H1 (cell line): ENCODE measurements at regions not wholly inside any gene's neighbourhood (a gene's known extent, or its start where the extent isn't known, plus 50 kb on each side); places are given as distances from the start of the nearest gene placed in this dataset.

Experiments used
- CTCF ChIA-PET: fragments of 300-600 bp; sonication (Branson Sonifier 250); formaldehyde crosslinking; loops from one replicate; lab custom pipeline; 2021; ENCODE audit not compliant: partially characterized antibody; lab: Charles Lee
- POLR2A ChIA-PET: fragments of 300-600 bp; sonication (Branson Sonifier 250); formaldehyde crosslinking; loops from one replicate; lab custom pipeline; 2021; ENCODE audit warnings: inconsistent platforms; ENCODE audit not compliant: partially characterized antibody; lab: Charles Lee
- DNase-seq, 2 experiments: peaks; one replicate each; pipeline versions ENCODE4 v3.0.0 to v3.0.0-alpha.2; 2010 to 2022; ENCODE audit warnings: low spot score in 2 of 2, low read depth in 1 of 2, mixed read lengths in 1 of 2
- FAIRE-seq: peaks from 2 replicates; lab custom pipeline; 2011; peaks lifted over from hg19 to GRCh38; lab: Jason Lieb, UNC
- H2AFZ ChIP-seq: 2 replicates; pipeline ENCODE4 v1.8.1; 2012; ENCODE audit warnings: low read length, inconsistent platforms
- H2AK5ac ChIP-seq: 2 replicates; pipeline ENCODE4 v1.6.1; 2013; ENCODE audit warnings: low read depth, low read length
- H2BK120ac ChIP-seq: replicated peaks from 2 replicates; pipeline ENCODE3; 2013; ENCODE audit warnings: low read depth, low read length, inconsistent platforms
- H2BK12ac ChIP-seq: 2 replicates; pipeline ENCODE4 v1.6.1; 2013; ENCODE audit warnings: low read depth, low read length
- H2BK15ac ChIP-seq: 2 replicates; pipeline ENCODE4 v1.6.1; 2013; ENCODE audit warnings: low read length
- H2BK20ac ChIP-seq: 2 replicates; pipeline ENCODE4 v1.6.1; 2013; ENCODE audit warnings: low read length
- H2BK5ac ChIP-seq: 2 replicates; pipeline ENCODE4 v1.6.1; 2013; ENCODE audit warnings: low read depth, low read length
- H3K14ac ChIP-seq: 2 replicates; pipeline ENCODE4 v1.6.1; 2013; ENCODE audit warnings: inconsistent platforms; ENCODE audit not compliant: insufficient read length
- H3K18ac ChIP-seq: 2 replicates; pipeline ENCODE4 v1.6.1; 2013; ENCODE audit warnings: low read length; ENCODE audit errors: extremely low read depth
- H3K23ac ChIP-seq: 2 replicates; pipeline ENCODE4 v1.6.1; 2013; ENCODE audit warnings: inconsistent platforms; ENCODE audit not compliant: insufficient read length
- H3K23me2 ChIP-seq: 2 replicates; pipeline ENCODE4 v1.6.1; 2013; ENCODE audit warnings: low read depth, low read length
- H3K27ac ChIP-seq: 2 replicates; pipeline ENCODE4 v1.6.1; 2011; ENCODE audit warnings: low read depth, low read length, inconsistent platforms
- H3K27me3 ChIP-seq, 4 experiments: replicated peaks in 1 of 4; 1 replicate in 1 of 4; 2 replicates in 3 of 4; pipeline versions ENCODE4 v1.6.1 to v1.8.1; 2011 to 2013; ENCODE audit warnings: low read length in 3 of 4, mild to moderate bottlenecking in 3 of 4, inconsistent platforms in 2 of 4, mixed read lengths in 2 of 4, moderate library complexity in 1 of 4; ENCODE audit not compliant: control insufficient read depth in 3 of 4, insufficient read depth in 3 of 4; ENCODE audit errors: extremely low read depth in 1 of 4
- H3K36me3 ChIP-seq, 4 experiments: 2 replicates each; pipeline versions ENCODE4 v1.6.1 to v1.8.1; 2011 to 2013; ENCODE audit warnings: mild to moderate bottlenecking in 4 of 4, low read length in 3 of 4, moderate library complexity in 2 of 4, control low read depth in 1 of 4, inconsistent platforms in 1 of 4; ENCODE audit not compliant: insufficient read depth in 4 of 4, control insufficient read depth in 2 of 4
- H3K4ac ChIP-seq: replicated peaks from 2 replicates; pipeline ENCODE3; 2013; ENCODE audit warnings: low read length, low read depth, mixed read lengths, inconsistent platforms; ENCODE audit not compliant: insufficient read length
- H3K4me1 ChIP-seq, 4 experiments: replicated peaks in 1 of 4; 1 replicate in 1 of 4; 2 replicates in 3 of 4; pipeline versions ENCODE4 v1.6.1 to v1.8.1; 2011 to 2013; ENCODE audit warnings: low read length in 3 of 4, inconsistent platforms in 2 of 4, mixed read lengths in 1 of 4; ENCODE audit not compliant: insufficient read depth in 4 of 4, control insufficient read depth in 3 of 4
- H3K4me2 ChIP-seq, 2 experiments: 2 replicates each; pipeline versions ENCODE4 v1.6.1 to v1.8.1; 2011 to 2013; ENCODE audit warnings: low read depth in 2 of 2, low read length in 2 of 2, control low read depth in 1 of 2, inconsistent platforms in 1 of 2, mild to moderate bottlenecking in 1 of 2; ENCODE audit not compliant: insufficient read depth in 1 of 2
- H3K4me3 ChIP-seq, 4 experiments: fragments of 200-600, 300-600 bp in 1 of 4; sonication (generic), shearing (Covaris generic), sonication (Bioruptor Twin) in 1 of 4; 2 replicates each; pipeline versions ENCODE4 v1.5.1 to v1.8.1; 2011 to 2016; ENCODE audit warnings: low read length in 4 of 4, low read depth in 3 of 4, control low read depth in 2 of 4, inconsistent platforms in 2 of 4, mild to moderate bottlenecking in 2 of 4, mixed read lengths in 1 of 4, moderate library complexity in 1 of 4; ENCODE audit not compliant: insufficient read depth in 2 of 4; ENCODE audit errors: extremely low read depth in 1 of 4
- H3K56ac ChIP-seq: replicated peaks from 2 replicates; pipeline ENCODE3; 2013; ENCODE audit warnings: low read depth, mild to moderate bottlenecking, mixed read lengths, low read length, inconsistent platforms; ENCODE audit not compliant: insufficient read length
- H3K79me1 ChIP-seq: 2 replicates; pipeline ENCODE4 v1.6.1; 2013; ENCODE audit warnings: low read depth, low read length, control low read depth
- H3K79me2 ChIP-seq, 2 experiments: 2 replicates each; pipeline versions ENCODE4 v1.6.1 to v1.8.1; 2012 to 2013; ENCODE audit warnings: low read length in 2 of 2, mild to moderate bottlenecking in 2 of 2, inconsistent platforms in 1 of 2; ENCODE audit not compliant: insufficient read depth in 2 of 2, control insufficient read depth in 1 of 2
- H3K9ac ChIP-seq, 4 experiments: replicated peaks in 1 of 4; 1 replicate in 1 of 4; 2 replicates in 3 of 4; pipeline versions ENCODE4 v1.6.1 to v1.8.1; 2011 to 2013; ENCODE audit warnings: low read depth in 3 of 4, low read length in 3 of 4, control low read depth in 2 of 4, mild to moderate bottlenecking in 2 of 4, moderate library complexity in 2 of 4, inconsistent platforms in 1 of 4; ENCODE audit errors: extremely low read depth in 1 of 4
- H3K9me3 ChIP-seq, 2 experiments: 2 replicates each; pipeline versions ENCODE4 v1.6.1 to v1.8.1; 2012 to 2013; ENCODE audit warnings: mild to moderate bottlenecking in 2 of 2, moderate library complexity in 2 of 2, control low read depth in 1 of 2, inconsistent platforms in 1 of 2, low read depth in 1 of 2, low read length in 1 of 2, mixed read lengths in 1 of 2; ENCODE audit not compliant: insufficient read depth in 2 of 2
- H4K20me1 ChIP-seq, 2 experiments: replicated peaks in 1 of 2; 2 replicates each; pipeline versions ENCODE3 to v1.8.1; 2011 to 2013; ENCODE audit warnings: inconsistent platforms in 2 of 2, low read length in 2 of 2, mild to moderate bottlenecking in 1 of 2; ENCODE audit not compliant: insufficient read depth in 2 of 2, control insufficient read depth in 1 of 2
- H4K5ac ChIP-seq: 2 replicates; pipeline ENCODE4 v1.6.1; 2013; ENCODE audit warnings: low read length, low read depth, mixed read lengths, inconsistent platforms; ENCODE audit not compliant: insufficient read length
- H4K8ac ChIP-seq: 2 replicates; pipeline ENCODE4 v1.8.0; 2013; ENCODE audit warnings: mild to moderate bottlenecking, moderate library complexity, low read length, inconsistent platforms; ENCODE audit not compliant: insufficient read depth; ENCODE audit errors: extremely low read depth
- H4K91ac ChIP-seq: replicated peaks from 2 replicates; pipeline ENCODE3; 2013; ENCODE audit warnings: low read length, mixed read lengths, inconsistent platforms; ENCODE audit not compliant: insufficient read length
- EZH2 ChIP-seq: fragments of 200-600 bp; sonication (generic); IDR thresholded peaks from 2 replicates; pipeline ENCODE4 v1.7.1; 2012; ENCODE audit warnings: low read depth, mild to moderate bottlenecking, moderate library complexity, low read length, inconsistent platforms; ENCODE audit not compliant: severe bottlenecking
- MAFK ChIP-seq: IDR thresholded peaks from 2 replicates; pipeline ENCODE4 v1.6.1; 2012; ENCODE audit warnings: low read depth, mild to moderate bottlenecking, improper control_type of control experiment, low read length
- WGBS, 2 experiments: shearing (Covaris generic) in 1 of 2; methylation state at CpG; one replicate each; pipeline versions ENCODE4 v1.1.6 to v1.1.7; 2013 to 2015; ENCODE audit warnings: low lambda C conversion rate in 2 of 2, mixed read lengths in 2 of 2, inconsistent platforms in 1 of 2, low coverage in 1 of 2, missing lambda C conversion rate in 1 of 2; ENCODE audit not compliant: insufficient replicate concordance in 2 of 2, insufficient coverage in 1 of 2, insufficient read length in 1 of 2; ENCODE audit errors: extremely low coverage in 1 of 2, missing lambda C conversion rate in 1 of 2; 5-methylcytosine and 5-hydroxymethylcytosine counted together

GRCh38 chr16:6267682-6268081, 1065.0 kb upstream of the RBFOX1 start:
- Histone ChIP-seq H3K9me3 (no peaks in the 10 kb centered on the region), H2AK5ac (no peak overlapping the region), H3K4me3 (no peak overlapping the region), H3K23me2 (no peaks in the 10 kb centered on the region), H2BK12ac (no peak overlapping the region), H2BK20ac (no peak overlapping the region), H3K27me3 (no peaks in the 10 kb centered on the region), H3K56ac (no peak overlapping the region), H4K5ac (no peak overlapping the region), H4K8ac (no peak overlapping the region), H2BK15ac (no peak overlapping the region), H2AFZ (no peak overlapping the region), H2BK120ac (no peak overlapping the region), H3K36me3 (no peaks in the 10 kb centered on the region), H3K79me2 (no peaks in the 10 kb centered on the region)
- ChIA-PET CTCF (interaction anchor here (0.6 to 1.7 kb wide), 4 partner anchors 12 to 232 kb away, joined by 3 to 5 read pairs (median 3); no protein-coding TSS in a partner anchor), POLR2A (interaction anchor here (0.9 kb wide), 1 partner anchor 38 kb away, joined by 3 read pairs; no protein-coding TSS in a partner anchor)
- FAIRE-seq (no peak), DNase-seq (no peak)
- 77% methylated on average over 3 of the region's 3 CpGs; no CpG with 5 or more reads in 1 of the 2 experiments for WGBS, 2 experiments
- TF ChIP-seq EZH2 (no peak), MAFK (peak; percentile 49; the same call in 1 of the 2 replicates)
- TF ChIP-seq, all 59 proteins: peak for 1
- Histone ChIP-seq H3K4me1 (peaks cover 0 to 5% (median 1%) of the 10 kb centered on the region in 4 experiments; a peak in 2 of 7 replicates), H3K9ac (no peak overlapping the region), H4K20me1 (no peaks in the 10 kb centered on the region), H3K27ac (no peak overlapping the region), H4K91ac (no peak overlapping the region), H3K23ac (no peak overlapping the region), H3K79me1 (no peaks in the 10 kb centered on the region), H3K18ac (no peak overlapping the region), H3K4me2 (no peak overlapping the region), H3K4ac (no peak overlapping the region), H3K14ac (no peak overlapping the region), H2BK5ac (no peak overlapping the region)
